IMR-90 (cell line): ENCODE measurements at regions not wholly inside any gene's neighbourhood (a gene's known extent, or its start where the extent isn't known, plus 50 kb on each side); places are given as distances from the start of the nearest gene placed in this dataset.

Source experiments
- BHLHE40 ChIP-seq: fragments of 150-350 bp; IDR thresholded peaks from 2 replicates; pipeline ENCODE4 v1.6.1; 2016; ENCODE audit warnings: mild to moderate bottlenecking, low read depth, low read length
- CEBPB ChIP-seq: IDR thresholded peaks from 2 replicates; pipeline ENCODE4 v1.6.1; 2012; ENCODE audit warnings: low read depth, low read length, improper control_type of control experiment
- CHD1 ChIP-seq: IDR thresholded peaks from 2 replicates; pipeline ENCODE4 v1.6.1; 2012; ENCODE audit warnings: low read depth, low read length, improper control_type of control experiment
- MAFK ChIP-seq: IDR thresholded peaks from 2 replicates; pipeline ENCODE4 v1.6.1; 2012; ENCODE audit warnings: low read depth, low read length, improper control_type of control experiment
- MXI1 ChIP-seq: IDR thresholded peaks from 2 replicates; pipeline ENCODE4 v1.6.1; 2012; ENCODE audit warnings: low read depth, mild to moderate bottlenecking, low read length, moderate library complexity, borderline replicate concordance
- POLR2A ChIP-seq: IDR thresholded peaks from 2 replicates; pipeline ENCODE4 v1.6.1; 2012; ENCODE audit warnings: mild to moderate bottlenecking, low read depth, low read length
- RAD21 ChIP-seq: IDR thresholded peaks from 2 replicates; pipeline ENCODE4 v1.6.1; 2012; ENCODE audit warnings: low read length, improper control_type of control experiment
- RCOR1 ChIP-seq: IDR thresholded peaks from 2 replicates; pipeline ENCODE4 v1.6.1; 2012; ENCODE audit warnings: mild to moderate bottlenecking, low read length, improper control_type of control experiment; ENCODE audit not compliant: insufficient replicate concordance
- RFX5 ChIP-seq: IDR thresholded peaks from 2 replicates; pipeline ENCODE4 v1.8.0; 2012; ENCODE audit warnings: low read depth, mild to moderate bottlenecking, low read length, moderate library complexity
- SMC3 ChIP-seq: fragments of 150-350 bp; IDR thresholded peaks from 2 replicates; pipeline ENCODE4 v1.6.1; 2016; ENCODE audit warnings: low read depth, mild to moderate bottlenecking, antibody characterized with exemption, low read length, moderate library complexity
- TF ChIP-seq, protein P1 (sequence below): conservative IDR thresholded peaks from 2 replicates; pipeline ENCODE4 v1.5.1; 2012; ENCODE audit warnings: mild to moderate bottlenecking, low read depth, low read length, improper control_type of control experiment
- TF ChIP-seq, protein P2 (sequence below): fragments of 150-350 bp; IDR thresholded peaks from 2 replicates; pipeline ENCODE4 v1.6.1; 2017; ENCODE audit warnings: mild to moderate bottlenecking, antibody characterized with exemption, low read length, low read depth
- TF ChIP-seq, protein P3 (sequence below): fragments of 150-350 bp; IDR thresholded peaks from 2 replicates; pipeline ENCODE4 v1.6.1; 2016; ENCODE audit warnings: low read depth, mild to moderate bottlenecking, low read length, moderate library complexity, borderline replicate concordance

DNA sequence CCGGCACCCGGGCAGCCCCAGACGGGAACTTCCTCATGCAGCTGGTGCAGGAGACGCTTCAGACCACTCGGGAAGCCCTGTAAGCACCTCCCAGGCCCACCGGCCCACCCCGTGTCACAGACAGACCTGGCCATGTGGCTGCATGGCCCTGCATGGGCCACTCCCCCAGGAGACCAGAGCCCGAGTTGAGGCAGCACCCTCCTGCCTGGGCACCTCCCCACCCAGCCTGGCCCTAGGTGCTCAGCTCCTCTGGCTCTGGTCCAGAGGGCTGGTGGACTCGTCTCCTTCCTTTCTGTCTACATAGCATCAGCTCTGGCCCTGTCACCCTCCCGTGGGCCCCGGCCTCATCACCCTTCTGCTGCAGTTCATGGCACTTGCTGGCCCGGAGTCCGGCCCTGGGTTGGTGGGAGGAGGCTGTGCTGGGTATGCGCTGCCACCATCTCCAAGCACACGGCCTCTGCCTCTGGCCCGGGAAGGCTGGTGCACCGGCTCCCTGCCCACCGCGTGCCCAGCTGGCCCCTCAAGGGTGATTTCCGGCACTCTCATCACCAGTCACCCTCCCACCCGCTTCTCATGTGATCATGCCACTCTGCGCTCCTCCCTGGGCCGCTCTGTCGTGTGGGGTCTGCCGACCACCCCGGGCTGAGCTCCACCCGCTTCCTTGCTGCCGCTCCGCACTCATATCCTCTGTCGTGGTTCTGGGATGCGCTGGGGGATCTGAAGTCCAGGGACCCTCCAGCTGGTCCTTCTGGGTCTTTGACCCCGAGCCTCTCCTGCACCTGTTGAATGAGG lies 53.1 kb upstream of the DPYSL4 start:
- TF ChIP-seq, protein P1, sequence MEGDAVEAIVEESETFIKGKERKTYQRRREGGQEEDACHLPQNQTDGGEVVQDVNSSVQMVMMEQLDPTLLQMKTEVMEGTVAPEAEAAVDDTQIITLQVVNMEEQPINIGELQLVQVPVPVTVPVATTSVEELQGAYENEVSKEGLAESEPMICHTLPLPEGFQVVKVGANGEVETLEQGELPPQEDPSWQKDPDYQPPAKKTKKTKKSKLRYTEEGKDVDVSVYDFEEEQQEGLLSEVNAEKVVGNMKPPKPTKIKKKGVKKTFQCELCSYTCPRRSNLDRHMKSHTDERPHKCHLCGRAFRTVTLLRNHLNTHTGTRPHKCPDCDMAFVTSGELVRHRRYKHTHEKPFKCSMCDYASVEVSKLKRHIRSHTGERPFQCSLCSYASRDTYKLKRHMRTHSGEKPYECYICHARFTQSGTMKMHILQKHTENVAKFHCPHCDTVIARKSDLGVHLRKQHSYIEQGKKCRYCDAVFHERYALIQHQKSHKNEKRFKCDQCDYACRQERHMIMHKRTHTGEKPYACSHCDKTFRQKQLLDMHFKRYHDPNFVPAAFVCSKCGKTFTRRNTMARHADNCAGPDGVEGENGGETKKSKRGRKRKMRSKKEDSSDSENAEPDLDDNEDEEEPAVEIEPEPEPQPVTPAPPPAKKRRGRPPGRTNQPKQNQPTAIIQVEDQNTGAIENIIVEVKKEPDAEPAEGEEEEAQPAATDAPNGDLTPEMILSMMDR: no peak
- TF ChIP-seq, protein P2, sequence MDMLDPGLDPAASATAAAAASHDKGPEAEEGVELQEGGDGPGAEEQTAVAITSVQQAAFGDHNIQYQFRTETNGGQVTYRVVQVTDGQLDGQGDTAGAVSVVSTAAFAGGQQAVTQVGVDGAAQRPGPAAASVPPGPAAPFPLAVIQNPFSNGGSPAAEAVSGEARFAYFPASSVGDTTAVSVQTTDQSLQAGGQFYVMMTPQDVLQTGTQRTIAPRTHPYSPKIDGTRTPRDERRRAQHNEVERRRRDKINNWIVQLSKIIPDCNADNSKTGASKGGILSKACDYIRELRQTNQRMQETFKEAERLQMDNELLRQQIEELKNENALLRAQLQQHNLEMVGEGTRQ: no peak
- no peak for TF ChIP-seq MXI1
- no peak for TF ChIP-seq BHLHE40
- no peak for TF ChIP-seq POLR2A
- no peak for TF ChIP-seq CEBPB
- no peak for TF ChIP-seq SMC3
- TF ChIP-seq, protein P3, sequence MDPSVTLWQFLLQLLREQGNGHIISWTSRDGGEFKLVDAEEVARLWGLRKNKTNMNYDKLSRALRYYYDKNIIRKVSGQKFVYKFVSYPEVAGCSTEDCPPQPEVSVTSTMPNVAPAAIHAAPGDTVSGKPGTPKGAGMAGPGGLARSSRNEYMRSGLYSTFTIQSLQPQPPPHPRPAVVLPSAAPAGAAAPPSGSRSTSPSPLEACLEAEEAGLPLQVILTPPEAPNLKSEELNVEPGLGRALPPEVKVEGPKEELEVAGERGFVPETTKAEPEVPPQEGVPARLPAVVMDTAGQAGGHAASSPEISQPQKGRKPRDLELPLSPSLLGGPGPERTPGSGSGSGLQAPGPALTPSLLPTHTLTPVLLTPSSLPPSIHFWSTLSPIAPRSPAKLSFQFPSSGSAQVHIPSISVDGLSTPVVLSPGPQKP: no peak
- no peak for TF ChIP-seq RAD21
- no peak for TF ChIP-seq MAFK
- TF ChIP-seq RCOR1: no peak
- TF ChIP-seq CHD1: no peak
- no peak for TF ChIP-seq RFX5
